ENCODE measurements at regions not wholly inside any gene's neighbourhood (a gene's known extent, or its start where the extent isn't known, plus 50 kb on each side); places are given as distances from the start of the nearest gene placed in this dataset.

DNA sequence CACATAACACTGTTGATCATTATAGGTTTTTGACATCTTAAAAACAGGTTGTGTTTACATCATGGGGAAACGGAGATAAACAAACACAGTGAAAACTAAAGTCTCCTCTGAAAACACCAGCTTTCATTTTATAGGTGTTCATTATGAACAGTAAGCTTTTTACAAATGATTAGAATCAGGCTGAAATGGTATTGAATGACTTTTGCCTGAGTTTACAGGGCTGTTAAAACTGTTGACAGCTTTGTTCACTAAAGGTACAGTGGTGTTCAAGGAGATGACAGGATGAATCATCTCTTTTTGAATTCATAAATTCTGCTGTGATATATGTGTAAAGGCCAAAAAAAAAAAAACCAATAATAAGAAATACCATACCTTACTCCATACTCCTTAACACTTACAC lies 184.6 kb upstream of the CNTN5 start:
- TF ChIP-seq, protein P1, sequence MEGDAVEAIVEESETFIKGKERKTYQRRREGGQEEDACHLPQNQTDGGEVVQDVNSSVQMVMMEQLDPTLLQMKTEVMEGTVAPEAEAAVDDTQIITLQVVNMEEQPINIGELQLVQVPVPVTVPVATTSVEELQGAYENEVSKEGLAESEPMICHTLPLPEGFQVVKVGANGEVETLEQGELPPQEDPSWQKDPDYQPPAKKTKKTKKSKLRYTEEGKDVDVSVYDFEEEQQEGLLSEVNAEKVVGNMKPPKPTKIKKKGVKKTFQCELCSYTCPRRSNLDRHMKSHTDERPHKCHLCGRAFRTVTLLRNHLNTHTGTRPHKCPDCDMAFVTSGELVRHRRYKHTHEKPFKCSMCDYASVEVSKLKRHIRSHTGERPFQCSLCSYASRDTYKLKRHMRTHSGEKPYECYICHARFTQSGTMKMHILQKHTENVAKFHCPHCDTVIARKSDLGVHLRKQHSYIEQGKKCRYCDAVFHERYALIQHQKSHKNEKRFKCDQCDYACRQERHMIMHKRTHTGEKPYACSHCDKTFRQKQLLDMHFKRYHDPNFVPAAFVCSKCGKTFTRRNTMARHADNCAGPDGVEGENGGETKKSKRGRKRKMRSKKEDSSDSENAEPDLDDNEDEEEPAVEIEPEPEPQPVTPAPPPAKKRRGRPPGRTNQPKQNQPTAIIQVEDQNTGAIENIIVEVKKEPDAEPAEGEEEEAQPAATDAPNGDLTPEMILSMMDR (IDR thresholded peaks at IDR 0.05; ENCODE audit: low read depth, low read length): no peak
- no peak overlapping the region for H3K4me3 ChIP-seq (replicated peaks in 1 of 2; ENCODE audit: low read depth in 2 of 2, low read length in 2 of 2)
- no peak for DNase-seq (ENCODE audit: low read depth in 2 of 2)

DNA sequence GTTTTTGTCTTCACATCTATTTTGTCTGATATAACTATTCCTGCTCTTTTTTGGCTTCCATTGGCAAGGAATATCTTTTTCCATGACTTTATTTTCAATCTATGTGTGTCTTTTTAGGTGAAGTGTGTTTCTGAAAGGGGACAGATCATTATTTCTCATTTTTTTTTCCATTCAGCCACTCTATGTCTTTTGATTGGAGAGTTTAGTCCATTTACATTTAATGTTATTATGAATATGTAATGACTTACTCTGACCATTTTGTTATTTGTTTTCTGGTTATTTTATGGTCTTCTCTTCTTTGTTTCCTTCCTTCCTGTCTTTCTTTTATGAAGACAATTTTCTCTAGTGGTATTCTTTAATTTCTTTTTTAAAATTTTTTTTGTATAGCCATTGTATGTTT lies 178.6 kb upstream of the CNTN5 start:
- H3K4me3 ChIP-seq (replicated peaks in 1 of 2; ENCODE audit: low read depth in 2 of 2, low read length in 2 of 2): no peak overlapping the region
- no peak for DNase-seq (ENCODE audit: low read depth in 2 of 2)
- TF ChIP-seq, protein P1 (IDR thresholded peaks at IDR 0.05; ENCODE audit: low read depth, low read length): no peak

DNA sequence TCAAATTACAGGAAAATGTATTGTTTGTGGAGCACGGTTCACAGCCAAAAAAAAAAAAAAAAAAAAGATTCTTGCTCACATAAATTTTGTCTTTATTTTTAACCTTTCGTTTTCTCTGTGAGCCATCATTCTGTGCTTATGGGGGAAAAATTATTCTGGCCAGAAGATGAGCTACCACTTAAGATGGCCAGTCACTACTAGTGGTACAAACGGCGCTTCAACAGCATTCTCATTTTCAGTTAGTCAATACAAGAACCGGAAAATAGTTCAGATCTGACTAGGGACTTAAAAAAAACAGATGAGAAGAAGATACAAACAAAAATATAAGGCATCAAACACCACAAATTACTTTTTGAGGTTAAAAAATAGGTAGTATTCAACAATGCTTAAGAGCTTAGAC lies 158.6 kb upstream of the CNTN5 start:
- H3K4me3 ChIP-seq (replicated peaks in 1 of 2; ENCODE audit: low read depth in 2 of 2, low read length in 2 of 2): no peak overlapping the region
- TF ChIP-seq, protein P1 (IDR thresholded peaks at IDR 0.05; ENCODE audit: low read depth, low read length): no peak
- DNase-seq (ENCODE audit: low read depth in 2 of 2): no peak

DNA sequence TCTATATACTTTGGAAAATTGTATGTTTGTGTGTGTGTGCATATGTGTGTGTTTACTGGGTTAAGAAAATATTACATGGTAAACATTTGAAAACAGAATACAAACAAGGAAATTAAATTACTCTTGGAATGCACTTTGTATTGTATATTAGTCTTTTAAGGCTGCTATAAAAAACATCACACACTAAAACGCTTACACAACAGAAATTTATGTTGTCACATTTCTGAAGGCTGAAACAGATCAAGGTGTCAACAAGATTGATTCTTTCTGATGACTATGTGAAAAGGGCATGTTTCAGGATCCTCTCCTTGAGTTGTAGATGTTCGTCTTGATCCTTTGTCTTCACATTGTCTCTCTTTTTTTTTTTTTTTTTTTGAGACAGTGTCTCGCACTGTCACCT lies 149.1 kb upstream of the CNTN5 start:
- DNase-seq (ENCODE audit: low read depth in 2 of 2): no peak
- TF ChIP-seq, protein P1 (IDR thresholded peaks at IDR 0.05; ENCODE audit: low read depth, low read length): no peak
- no peak overlapping the region for H3K4me3 ChIP-seq (replicated peaks in 1 of 2; ENCODE audit: low read depth in 2 of 2, low read length in 2 of 2)

DNA sequence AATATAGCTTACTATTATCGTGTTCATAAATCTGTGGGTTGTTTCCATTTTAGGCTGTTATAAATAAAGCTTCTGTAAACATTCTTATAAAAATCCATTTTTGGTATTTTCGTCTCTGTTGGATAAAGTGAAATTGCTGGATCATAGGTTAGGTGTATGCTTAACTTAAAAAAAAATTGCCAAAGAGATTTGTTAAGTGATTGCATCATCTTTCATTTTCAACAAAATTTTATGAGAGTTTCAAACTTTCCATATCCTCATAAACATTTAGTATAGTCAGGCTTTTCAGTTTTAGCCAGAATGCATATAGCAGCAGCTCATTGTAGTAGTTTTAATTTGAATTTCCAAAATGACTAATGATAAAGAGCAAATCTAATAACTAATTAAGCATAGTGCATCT lies 146.7 kb upstream of the CNTN5 start:
- TF ChIP-seq, protein P1 (IDR thresholded peaks at IDR 0.05; ENCODE audit: low read depth, low read length): no peak
- DNase-seq (ENCODE audit: low read depth in 2 of 2): no peak

DNA sequence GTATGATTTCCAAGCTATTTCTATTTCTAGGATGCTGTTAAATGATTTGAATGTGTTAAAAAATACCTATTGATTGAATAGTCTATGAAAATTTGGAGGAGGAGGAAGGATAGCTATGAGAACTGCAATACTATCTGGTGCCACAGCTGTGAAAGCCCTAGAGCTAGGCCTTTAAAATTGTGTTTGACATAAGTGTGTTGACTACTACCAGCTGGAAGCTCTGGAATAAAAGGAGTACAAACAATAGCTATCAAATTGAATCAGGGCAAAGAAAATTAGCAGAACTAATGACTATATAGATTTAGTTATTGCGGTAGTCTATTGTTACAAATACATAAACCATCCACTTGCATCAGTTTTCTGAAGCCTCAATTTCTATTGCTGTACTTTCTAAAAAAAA lies 124.8 kb upstream of the CNTN5 start:
- no peak overlapping the region for H3K4me3 ChIP-seq (replicated peaks in 1 of 2; ENCODE audit: low read depth in 2 of 2, low read length in 2 of 2)
- no peak for DNase-seq (ENCODE audit: low read depth in 2 of 2)
- TF ChIP-seq, protein P1 (IDR thresholded peaks at IDR 0.05; ENCODE audit: low read depth, low read length): no peak

More for the DNA sequence above, 146.7 kb upstream of the CNTN5 start:
- H3K4me3 ChIP-seq (replicated peaks in 1 of 2; ENCODE audit: low read depth in 2 of 2, low read length in 2 of 2): no peak overlapping the region

DNA sequence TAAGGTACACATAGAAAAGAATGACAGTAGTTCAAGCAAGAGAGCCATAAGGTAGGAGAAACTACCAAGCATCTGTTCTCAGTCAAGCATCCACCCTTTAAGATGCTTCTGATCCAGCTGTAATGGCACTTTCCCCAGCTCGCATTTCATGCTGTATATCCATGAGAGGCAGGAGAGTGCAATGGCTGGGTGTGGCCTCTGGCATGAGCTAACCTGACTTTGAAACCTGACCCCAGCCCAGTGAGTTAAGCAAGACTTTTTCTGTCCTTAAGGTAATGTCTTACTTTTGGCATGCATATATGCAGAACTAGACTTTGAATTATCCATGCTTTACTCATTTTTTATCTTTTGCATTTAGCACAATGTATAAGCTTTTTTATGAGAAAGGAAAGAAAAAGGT lies 79.8 kb upstream of the CNTN5 start:
- no peak for DNase-seq (ENCODE audit: low read depth in 2 of 2)

More for the DNA sequence above, 79.8 kb upstream of the CNTN5 start:
- TF ChIP-seq, protein P1 (IDR thresholded peaks at IDR 0.05; ENCODE audit: low read depth, low read length): no peak
- H3K4me3 ChIP-seq (replicated peaks in 1 of 2; ENCODE audit: low read depth in 2 of 2, low read length in 2 of 2): no peak overlapping the region
